SK-N-DZ (cell line): ENCODE measurements at regions not wholly inside any gene's neighbourhood (a gene's known extent, or its start where the extent isn't known, plus 50 kb on each side); places are given as distances from the start of the nearest gene placed in this dataset.
"Not testable (repeated sequence)": the region's sequence is repeated elsewhere in the genome, so short reads cannot be mapped to it uniquely, and the experiment has no call there.

ENCODE experiments used
- DNase-seq: peaks from one replicate; pipeline ENCODE4 v3.0.0-alpha.2; 2015; ENCODE audit warnings: low spot score

DNA sequence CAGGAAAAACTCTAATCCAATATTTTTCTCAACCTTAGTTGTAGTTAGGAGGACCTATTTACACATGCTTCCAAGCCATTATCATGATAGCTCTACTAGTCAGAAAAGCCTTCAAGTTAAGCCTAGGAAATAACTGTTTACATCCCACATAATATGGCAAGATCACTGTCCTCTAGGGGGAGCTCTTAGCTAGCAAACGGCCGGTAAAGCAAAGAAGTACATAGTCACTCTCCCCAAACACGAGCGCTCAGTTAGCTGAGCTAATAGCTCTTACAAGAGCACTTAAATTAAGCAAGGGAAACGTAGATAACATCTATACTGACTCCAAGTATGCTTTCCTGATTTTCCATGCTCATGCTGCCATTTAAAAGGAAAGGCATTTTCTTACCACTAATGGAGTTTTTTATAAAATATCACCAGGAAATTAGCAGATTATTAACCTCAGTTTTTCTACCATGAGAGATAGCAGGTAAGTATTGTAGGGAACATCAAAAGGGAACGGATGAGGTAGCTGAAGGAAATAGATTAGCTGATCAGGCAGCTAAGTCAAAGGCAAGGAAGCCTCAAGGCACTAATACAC lies 100.6 kb upstream of the PABPC3 start:
- peak; percentile 77 for DNase-seq

GRCh38 chr13:24997367-24997967 lies 98.5 kb upstream of the PABPC3 start:
- DNase-seq, result peak; percentile 43

- no peak for DNase-seq
Observed at GRCh38 chr13:24998433-24998832, 97.5 kb upstream of the PABPC3 start.

- DNase-seq, result no peak
Observed at GRCh38 chr13:25001476-25002206, 94.3 kb upstream of the PABPC3 start.

DNA sequence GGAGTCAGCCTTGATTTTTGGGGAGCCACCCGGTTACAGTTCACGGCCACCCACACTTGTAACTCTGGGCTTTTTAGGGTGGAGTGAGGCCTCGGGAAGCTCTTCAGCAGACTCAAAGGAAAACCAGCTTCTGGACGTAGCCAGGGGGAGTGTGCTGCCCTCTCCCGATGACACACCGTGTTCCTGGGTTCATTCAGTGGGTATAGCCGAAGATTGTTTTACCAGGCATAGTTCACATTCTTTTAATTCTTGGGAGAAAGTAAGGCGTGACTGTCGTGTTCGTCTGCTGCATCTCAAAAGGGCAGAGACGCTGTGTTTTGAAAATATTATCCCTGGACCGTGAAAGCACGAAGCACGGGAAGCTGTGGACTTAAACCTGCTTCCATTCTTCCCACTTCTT lies 93.6 kb upstream of the PABPC3 start:
- DNase-seq, result not testable (repeated sequence)

GRCh38 chr13:25004489-25004888 lies 91.4 kb upstream of the PABPC3 start:
- DNase-seq, result not testable (repeated sequence)

DNA sequence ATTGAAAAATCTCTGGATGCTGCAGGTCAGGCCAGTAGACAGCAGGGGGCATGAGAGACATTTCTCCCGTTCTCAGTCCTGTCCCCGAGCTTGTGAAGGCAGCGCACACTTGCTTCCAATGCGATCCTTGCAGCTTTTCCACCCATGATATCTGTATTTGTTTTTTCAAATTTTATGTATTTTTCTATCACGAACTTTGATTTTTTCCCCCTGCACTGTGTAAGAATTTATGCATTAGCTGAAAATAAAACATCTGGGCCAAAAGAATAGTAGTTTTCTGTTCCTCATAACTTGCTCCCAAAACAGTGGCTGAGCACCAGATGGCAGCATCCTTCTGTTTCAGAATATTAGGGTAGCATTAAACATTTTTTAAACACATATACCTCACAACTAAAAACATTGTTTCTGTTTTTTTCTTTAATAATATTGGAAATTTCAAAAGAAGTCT lies 90.9 kb upstream of the PABPC3 start:
- DNase-seq, result not testable (repeated sequence)

DNA sequence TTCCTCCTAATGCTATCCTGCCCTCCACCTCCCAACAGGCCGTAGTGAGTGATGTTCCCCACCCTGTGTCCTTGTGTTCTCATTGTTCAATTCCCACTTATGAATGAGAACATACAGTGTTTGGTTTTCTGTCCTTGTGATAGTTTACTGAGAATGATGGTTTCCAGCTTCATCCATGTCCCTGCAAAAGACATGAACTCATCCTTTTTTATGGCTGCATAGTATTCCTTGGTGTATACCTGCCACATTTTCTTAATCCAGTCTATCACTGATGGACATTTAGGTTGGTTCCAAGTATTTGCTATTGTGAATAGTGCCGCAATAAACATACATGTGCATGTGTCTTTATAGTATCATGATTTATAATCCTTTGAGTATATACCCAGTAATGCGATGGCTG lies 88.5 kb upstream of the PABPC3 start:
- DNase-seq, result not testable (repeated sequence)

GRCh38 chr13:25014398-25014973 lies 81.5 kb upstream of the PABPC3 start:
- not testable (repeated sequence) for DNase-seq

DNA sequence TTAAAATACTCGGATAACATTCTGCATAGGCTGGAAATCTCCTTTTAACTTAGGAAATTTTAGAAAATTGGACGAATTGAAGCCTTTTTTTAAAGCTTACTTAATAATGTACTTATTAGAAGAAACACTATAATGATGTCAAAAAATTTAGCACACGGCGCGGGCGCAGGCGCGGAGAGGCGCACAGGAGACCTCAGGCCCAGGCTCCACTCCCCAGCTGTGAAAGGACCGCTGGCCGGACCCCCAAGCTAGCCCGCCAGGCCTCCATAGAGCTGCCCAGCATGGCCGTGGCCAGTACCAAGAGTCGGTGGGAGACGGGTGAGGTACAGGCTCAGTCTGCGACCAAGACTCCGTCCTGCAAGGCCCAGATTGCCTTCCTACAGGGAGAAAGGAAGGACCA lies 78.8 kb upstream of the PABPC3 start:
- DNase-seq, result not testable (repeated sequence)

- not testable (repeated sequence) for DNase-seq
Observed at GRCh38 chr13:25017808-25018728, 77.9 kb upstream of the PABPC3 start.

DNA sequence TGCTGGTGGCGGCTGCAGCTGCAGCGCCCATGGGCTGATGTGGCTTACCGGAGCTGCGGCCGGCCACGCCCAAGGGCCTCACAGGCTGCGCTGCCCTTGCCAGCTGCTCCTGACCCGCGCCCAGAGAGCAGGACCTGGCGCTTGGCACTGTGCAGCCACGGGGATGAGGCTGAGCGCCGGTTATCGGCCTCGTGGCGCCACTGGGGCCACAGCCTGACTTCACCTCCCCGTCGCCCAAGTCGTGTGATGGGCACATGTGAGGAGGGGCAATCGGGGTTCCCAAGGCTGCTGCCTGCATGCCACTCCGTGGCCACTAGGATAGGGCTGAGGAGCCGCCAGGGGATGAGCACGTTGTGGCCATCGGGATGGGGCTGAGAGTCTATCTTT lies 77.2 kb upstream of the PABPC3 start:
- no peak for DNase-seq

DNA sequence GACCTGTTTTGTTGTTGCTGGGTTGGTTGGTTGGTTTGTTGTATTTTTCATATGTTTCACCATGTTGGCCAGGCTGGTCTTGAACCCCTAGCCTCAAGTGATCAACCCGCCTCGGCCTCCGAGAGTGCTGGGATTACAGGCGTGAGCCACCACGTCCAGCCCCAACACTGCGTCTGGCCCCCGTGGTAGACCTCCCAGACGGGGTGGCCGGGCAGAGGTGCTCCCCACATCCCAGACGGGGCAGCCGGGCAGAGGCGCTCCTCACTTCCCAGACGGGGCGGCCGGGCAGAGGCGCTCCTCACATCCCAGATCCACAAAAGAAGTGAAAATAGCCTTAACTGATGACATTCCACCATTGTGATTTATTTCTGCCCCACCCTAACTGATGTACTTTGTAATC lies 76.2 kb upstream of the PABPC3 start:
- not testable (repeated sequence) for DNase-seq

DNA sequence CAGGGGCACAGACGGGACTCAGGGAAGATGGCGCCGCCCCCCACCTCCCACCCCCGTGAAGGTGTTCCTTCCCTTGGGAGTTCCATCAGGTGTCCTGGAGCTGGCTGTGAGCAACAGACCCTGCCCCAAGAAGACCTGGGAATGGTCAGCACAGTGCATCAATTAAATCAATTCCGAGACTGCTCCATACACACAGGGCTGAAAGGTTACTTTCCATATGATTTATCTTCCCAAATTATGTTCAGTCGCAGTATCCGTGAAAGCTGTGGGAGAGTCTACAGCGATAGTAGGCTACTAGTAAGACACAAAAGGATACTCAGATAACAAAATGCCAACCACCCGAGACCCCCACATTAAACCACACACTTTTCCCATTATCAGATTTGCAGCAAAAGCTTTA lies 71.8 kb upstream of the PABPC3 start:
- no peak for DNase-seq

DNA sequence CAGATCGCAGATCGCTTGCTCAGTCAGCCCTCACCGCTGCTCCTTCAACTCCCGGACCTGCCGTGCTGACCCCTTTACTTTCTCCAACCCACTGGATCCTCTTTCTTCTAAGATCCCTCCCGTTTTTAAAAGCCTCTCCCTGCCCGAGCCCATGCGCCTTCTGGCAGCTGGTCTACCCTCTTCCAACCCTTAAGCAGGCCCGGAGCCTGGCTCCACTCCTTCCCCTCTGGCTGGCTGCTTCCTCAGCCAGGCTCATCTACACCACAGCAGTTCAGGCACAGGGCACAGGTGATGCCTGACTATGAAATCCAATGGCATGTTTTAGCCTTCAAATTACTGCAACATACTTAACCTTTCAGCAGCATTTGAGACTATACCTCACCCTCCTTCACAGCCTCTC lies 63.8 kb upstream of the PABPC3 start:
- no peak for DNase-seq

DNA sequence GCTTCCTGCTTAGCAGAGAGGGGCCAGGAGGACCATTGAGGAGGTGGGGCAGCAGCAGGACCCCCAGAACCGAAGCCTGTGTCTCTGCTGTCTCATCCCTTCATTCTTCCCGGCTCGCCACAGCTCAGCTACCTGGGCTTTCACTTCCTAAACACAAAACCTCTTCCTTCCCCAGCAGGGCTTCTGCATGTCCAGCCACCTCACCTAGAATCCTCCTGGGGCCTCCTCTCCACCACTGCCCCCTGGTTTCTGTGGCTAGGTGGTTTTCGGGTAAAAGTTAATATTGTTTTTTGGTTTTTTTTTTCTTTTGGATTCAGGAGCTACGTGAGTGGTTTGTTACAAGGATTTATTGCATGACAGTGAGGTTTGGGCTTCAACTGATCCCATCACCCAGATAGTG lies 61.8 kb upstream of the PABPC3 start:
- no peak for DNase-seq

GRCh38 chr13:25037057-25037813 lies 58.7 kb upstream of the PABPC3 start:
- DNase-seq, result peak; percentile 43

DNA sequence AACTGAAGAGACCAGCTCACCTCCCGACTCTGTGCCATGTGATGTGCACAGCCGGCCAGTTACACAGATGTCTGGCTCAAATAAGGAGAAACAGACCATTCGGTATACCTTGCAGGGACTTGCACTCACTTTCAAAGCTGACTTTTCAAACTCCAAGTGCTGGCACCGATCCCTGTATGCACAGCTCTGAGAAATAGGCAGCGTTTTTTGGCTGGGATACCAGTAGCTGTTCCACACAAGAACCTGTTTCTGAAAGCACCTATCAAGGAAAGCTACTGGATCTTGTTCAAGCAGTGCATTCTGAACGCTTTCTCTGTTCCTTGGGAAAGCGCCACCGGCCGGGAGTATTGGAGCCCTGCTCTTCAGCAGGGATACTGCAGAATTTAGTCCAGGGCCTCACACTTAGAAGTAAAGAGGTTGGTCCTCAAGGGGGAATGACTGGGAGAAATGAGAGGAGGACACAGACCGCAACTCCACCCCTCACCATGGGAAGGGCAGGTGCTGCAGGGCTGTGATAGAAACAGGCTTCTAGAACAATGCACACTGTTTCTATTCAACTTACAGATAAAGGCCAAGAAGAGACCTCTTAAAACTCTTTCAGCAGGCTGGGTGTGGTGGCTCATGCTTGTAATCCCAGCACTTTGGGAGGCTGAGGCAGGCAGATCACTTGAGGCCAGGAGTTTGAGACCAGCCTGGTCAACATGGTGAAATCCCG lies 53.6 kb upstream of the PABPC3 start:
- no peak for DNase-seq

GRCh38 chr13:25044071-25044470 lies 51.9 kb upstream of the PABPC3 start:
- no peak for DNase-seq
